ENCODE measurements at regions not wholly inside any gene's neighbourhood (a gene's known extent, or its start where the extent isn't known, plus 50 kb on each side); places are given as distances from the start of the nearest gene placed in this dataset.

DNA sequence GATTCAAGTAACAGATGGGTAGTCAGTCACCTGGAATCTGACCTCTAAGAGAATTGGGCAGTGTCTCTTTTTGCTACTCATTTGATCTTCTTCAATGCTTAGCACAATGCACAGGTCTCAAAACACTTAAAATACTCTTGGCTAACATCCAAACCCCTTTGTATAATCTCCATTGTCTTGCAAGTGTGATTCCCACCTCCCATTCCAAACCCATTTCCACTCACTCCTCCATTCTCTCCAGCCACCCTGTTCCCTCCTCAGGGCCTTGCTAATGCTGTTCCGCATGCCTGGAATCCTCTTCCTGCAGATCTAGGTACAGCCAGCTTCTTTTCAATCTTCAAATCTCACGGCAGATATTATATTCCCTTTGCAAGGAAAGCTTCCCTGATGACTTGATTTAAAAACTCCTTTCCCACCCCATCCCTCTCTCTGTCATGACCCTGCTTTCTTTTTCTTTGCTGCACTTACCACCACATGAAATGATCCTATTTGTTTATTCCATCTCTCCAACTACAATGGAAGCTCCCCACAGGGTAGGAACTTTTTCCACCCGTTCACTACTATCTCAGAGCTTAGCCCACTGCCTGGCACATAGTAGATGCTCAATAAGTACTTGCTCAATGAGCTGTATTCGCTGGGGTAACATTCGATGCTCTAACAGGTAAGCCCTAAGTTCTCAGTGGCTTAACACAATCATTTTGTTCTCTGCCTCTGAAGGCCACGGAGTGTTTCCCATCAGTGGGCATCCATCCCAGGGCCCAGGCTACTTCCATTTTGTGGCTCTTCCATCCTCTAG lies 121.7 kb downstream of the MN1 start:
- DNase-seq, result no peak

DNA sequence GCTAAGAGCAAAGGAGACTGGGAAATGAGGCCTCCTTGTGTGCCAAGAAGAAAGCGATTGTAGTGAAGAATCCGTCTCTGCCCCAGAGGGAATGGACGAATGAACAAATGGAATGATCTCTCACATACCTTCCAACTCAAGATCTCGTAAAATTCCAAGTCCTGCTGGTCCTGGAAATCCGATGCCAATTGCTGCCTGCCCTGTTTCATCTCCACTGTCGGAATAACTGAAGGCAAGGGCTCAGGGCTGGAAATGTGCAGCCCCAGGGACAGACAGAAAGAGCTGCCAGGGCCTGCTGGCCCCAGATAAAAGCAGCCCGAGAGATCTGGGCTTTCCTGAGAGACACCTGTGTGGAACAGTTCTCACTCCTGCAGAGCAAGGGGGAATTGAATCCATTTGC lies 120.9 kb downstream of the MN1 start:
- no peak for DNase-seq

DNA sequence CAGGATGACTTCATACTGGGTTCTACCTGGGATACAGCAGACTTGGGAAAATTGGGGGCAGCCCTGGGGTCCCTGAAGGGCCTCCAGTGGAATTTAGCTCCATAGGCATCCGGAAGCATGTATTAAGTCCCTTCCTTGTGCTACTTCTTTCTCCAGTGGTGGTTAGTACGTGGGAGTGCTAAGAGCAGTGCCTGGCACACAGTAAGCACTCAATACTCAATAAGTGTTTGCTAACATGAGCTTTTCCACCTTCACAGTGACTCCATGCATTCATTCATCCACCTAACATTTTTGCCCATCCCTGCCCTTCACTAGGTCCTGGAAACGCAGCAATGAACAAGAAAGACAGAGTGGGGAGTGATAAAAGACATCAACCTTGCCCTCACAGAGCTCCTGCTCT lies 120.5 kb downstream of the MN1 start:
- DNase-seq, result no peak

DNA sequence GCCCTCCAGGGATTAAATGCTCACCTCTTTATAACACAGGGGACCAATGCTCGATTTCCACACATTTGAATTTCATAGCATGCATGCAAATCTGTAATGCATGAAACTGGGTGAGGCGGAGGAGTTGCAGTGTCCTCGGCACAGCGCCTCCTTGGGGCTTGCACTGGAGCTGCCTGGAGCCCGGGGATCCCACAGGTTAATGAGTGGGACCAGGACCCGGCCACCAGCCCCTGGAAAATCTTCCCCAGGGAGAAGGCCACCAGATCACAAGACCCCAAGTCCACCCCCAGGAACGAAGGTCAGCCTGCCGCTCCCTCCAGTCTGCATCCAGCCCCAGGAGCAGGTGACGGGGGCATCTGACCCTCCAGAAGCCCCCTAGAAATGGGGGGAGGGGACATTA lies 119.1 kb downstream of the MN1 start:
- DNase-seq, result no peak

DNA sequence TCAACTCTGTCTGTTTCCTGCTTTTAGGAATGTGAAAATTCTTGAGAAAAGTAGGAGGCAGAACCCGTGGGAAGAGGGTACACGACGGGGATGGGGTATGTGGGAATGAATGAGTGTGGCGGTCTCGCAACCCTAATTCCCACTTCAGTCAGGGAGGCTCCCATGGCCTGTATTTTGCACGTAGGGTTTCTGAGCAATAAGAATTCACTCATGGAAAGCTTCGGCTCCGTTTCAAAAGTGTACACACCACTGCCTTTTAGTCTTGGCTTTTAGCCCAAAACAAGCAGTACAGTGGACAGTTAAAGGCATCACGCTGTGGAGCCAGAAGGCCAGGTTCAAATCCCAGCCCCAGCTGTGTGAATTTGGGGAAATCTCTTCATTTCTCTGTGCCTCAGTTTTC lies 116.7 kb downstream of the MN1 start:
- DNase-seq, result no peak

DNA sequence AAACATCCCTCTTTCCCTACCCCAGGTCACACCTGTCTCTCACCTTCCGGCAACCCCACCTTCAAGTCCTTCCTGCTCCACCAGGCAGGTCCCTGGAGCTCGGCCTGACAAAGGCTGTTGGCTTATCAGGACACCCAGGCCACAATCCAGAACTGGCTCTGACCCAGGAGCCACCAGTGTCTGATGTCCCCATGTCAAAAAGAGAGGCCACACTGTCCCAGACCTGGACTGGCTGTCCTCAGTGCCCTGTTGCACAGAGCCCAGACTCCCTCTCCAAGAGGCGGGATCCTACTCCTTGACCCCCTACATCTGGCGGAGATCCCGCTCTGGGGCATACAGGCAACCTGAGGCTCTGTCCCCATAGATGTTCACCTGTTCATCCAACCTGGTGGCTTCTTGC lies 116.0 kb downstream of the MN1 start:
- DNase-seq, result peak; percentile 28

DNA sequence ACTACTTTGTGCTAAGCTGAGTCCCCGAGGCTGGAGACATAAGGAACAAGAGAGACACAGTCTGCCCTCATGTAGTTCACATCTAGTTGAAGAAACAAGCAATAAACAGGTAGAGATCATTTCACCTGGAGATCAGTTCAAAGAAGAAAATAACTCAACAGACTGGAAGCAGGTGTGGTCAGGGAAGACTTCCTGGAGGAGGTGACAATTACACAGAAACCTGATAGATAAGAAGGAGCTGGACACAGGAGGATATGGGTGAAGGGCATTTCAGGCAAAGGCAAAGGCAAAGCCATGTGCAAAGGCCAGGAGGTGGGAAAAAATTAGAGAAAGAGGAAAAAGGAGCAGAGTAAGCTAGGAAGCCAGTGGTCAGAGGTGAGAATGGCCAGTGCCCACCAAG lies 115.6 kb downstream of the MN1 start:
- DNase-seq, result no peak

DNA sequence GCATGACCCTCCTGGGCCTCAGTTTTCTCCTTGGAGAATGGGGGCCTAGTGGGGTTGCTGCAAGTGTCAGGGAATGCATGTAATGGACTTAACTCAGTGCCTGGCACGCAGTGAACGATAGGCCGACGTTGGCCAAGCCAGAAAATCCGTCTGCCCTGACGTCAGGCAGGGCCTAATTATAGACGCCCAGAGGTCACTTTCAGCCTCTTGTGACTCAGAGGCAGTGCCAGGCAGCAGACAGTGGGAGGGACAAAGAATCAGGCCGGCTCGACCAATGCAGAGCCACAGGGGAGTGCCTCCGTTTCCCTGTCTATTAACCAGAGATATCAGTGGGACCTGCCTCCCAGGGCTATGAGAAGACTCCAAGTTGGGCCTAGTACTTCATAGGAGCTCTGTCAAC lies 115.0 kb downstream of the MN1 start:
- DNase-seq, result peak; percentile 19

DNA sequence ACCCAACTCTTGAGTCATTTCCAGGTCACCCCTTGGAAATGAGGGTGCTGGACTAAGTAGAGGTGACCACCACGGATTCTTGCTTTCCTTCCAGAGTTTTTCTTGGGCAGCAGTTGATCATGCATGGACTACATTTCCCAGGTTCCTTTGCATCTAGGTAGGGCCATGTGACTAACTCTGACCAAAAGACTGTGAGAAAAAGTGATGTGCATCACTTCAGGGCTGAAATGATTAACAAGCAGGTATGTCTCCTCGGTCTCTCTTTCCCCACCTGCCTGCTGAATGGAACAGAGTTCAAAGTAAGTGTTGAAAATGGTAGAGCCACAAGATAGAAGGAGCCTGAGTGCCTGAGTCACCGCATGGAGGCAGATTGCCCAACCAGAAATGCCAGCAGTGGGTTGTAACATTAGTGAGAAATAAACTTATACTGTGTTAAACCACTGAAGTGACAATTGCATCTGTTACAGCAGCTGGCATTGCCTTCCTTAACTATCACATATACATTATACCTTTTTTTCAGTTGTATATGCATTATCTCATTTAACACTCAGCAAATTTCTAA lies 113.5 kb downstream of the MN1 start:
- DNase-seq, result peak; percentile 25

DNA sequence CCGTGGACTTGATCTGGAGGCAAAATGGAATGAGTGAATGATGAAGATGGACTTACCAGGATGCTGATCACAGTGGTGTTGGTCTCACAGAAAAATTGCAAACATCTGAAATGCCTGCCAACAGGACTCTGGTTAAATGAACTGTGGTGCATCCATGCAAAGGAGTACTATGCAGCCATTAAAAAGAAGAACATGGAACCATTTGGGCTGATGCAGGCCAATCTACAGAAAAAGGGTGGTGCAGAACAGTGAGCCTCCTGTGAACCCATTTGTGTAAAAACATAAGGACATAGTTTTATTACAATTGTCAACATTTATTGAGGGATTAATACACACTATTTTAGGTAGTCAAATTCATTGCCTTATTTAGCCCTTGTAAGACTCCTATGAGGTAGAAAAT lies 111.9 kb downstream of the MN1 start:
- no peak for DNase-seq

DNA sequence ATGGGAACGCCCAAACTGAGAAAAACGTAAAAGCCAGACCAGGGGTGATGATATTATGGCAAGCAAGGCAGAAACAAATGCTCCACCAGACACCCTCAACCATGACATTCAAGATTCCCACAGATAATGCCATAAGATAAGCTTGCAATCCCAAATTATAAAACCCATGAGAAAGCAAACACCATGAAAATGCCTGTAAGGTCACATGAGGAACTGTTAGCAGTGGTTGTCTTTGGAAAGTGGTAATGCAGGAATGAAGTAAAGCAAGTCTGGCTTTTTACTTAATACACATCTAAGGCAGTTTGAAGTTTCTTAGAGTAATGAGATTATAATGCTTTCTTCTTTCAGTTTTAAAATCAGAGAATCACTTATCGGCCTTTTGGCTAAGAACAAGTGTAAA lies 111.0 kb downstream of the MN1 start:
- no peak for DNase-seq

DNA sequence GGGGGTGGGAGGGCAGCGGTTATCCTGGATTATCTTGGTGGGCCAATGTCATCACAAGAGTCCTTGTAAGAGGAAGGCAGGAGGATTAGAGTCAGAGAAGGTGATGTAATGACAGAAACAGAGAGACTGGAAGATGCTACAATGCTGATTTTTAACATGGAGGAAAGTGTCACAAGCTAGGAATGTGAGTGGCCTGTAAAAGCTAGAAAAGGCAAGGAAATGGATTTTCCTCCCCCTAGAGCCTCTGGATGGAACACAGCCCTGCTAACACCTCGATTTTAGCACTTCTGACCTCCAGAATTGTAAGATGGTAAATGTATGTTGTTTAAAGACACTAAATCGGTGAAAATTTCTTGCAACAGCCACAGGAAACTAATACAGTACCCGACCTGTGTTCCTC lies 109.3 kb downstream of the MN1 start:
- no peak for DNase-seq

DNA sequence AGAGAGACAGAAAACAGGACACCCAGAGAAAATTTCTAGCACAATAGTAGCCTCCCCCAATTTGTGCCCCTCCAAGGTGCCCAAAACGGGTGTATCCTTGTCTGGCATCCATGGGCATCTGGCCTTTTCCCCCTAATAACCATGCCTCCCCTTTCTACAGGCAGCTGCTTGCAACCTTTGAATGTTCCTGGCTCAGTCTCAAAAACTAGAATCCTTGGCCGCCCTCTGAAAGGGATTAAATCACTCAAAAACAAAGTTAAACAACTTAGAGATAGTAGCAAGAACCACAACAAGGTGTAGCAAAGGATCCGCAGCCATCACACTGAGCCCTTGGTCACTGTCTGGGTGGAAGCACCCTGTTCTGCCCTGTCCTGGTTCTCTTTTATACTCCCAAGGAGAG lies 105.6 kb downstream of the MN1 start:
- DNase-seq, result no peak

DNA sequence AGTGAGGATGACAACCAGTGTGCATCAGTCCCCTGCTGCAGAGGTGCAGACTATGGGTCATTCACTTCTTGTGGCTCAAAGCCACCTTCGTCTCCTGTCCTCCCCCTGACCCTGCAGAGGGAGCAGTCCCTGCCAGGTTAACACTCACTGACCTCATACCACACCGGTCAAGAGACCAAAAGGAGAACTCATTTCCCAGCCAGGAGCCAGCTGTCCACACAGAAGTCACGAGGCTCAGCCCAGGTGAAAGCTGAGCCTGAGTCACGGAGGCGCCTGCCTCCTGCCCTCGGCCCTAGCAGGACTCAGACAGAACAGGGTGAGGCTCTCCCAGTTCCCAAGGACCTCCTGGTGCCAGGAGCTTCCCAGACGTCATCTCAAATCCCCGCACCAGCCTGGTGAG lies 103.7 kb downstream of the MN1 start:
- no peak for DNase-seq

All from hematopoietic multipotent progenitor cell treated with erythropoietin and hydrocortisone succinate and interleukin-3 and kit ligand, for 6 days (in vitro differentiated cells).